ENCODE measurements at regions not wholly inside any gene's neighbourhood (a gene's known extent, or its start where the extent isn't known, plus 50 kb on each side); places are given as distances from the start of the nearest gene placed in this dataset.
"Not testable (repeated sequence)": the region's sequence is repeated elsewhere in the genome, so short reads cannot be mapped to it uniquely, and the experiment has no call there.

- ATAC-seq; intact Hi-C loops (cut with DNase I, micrococcal nuclease): not testable (repeated sequence)
- peak in 1 of 2 donors; percentile 41 for DNase-seq
Observed at GRCh38 chr9:62798884-62799850, 1609.3 kb downstream of the SPATA31A7 start.

GRCh38 chr9:62799851-62800371 lies 1610.1 kb downstream of the SPATA31A7 start:
- intact Hi-C loops (cut with DNase I, micrococcal nuclease); ATAC-seq: not testable (repeated sequence)
- DNase-seq, result peak in 1 of 2 donors; percentile 62

- intact Hi-C loops (cut with DNase I, micrococcal nuclease); ATAC-seq: not testable (repeated sequence)
- peak in 1 of 2 donors; percentile 46 for DNase-seq
Observed at GRCh38 chr9:62800451-62801371, 1610.9 kb downstream of the SPATA31A7 start.

GRCh38 chr9:62801372-62801811 lies 1611.6 kb downstream of the SPATA31A7 start:
- peak in 1 of 2 donors; percentile 34 for DNase-seq
- intact Hi-C loops (cut with DNase I, micrococcal nuclease); ATAC-seq: not testable (repeated sequence)

- ATAC-seq (peak; percentile 99), DNase-seq (peak; percentile 76 to 86)
- intact Hi-C loops (cut with DNase I, micrococcal nuclease), result not testable (repeated sequence)
Observed at GRCh38 chr9:62801961-62802718, 1612.3 kb downstream of the SPATA31A7 start.

- intact Hi-C loops (cut with DNase I, micrococcal nuclease); DNase-seq; ATAC-seq: not testable (repeated sequence)
Observed at GRCh38 chr9:62802719-62803079, 1612.9 kb downstream of the SPATA31A7 start.

GRCh38 chr9:62803099-62803498 lies 1613.3 kb downstream of the SPATA31A7 start:
- DNase-seq; ATAC-seq; intact Hi-C loops (cut with DNase I, micrococcal nuclease): not testable (repeated sequence)

- DNase-seq; ATAC-seq; intact Hi-C loops (cut with DNase I, micrococcal nuclease): not testable (repeated sequence)
Observed at GRCh38 chr9:62804314-62804713, 1614.5 kb downstream of the SPATA31A7 start.

- DNase-seq; intact Hi-C loops (cut with DNase I, micrococcal nuclease): not testable (repeated sequence)
Observed at GRCh38 chr9:62807424-62807823, 1617.6 kb downstream of the SPATA31A7 start.

GRCh38 chr9:62808081-62808480 lies 1618.2 kb downstream of the SPATA31A7 start:
- intact Hi-C loops (cut with DNase I, micrococcal nuclease); ATAC-seq; DNase-seq: not testable (repeated sequence)

More at GRCh38 chr9:62807424-62807823, 1617.6 kb downstream of the SPATA31A7 start:
- ATAC-seq, result not testable (repeated sequence)

GRCh38 chr9:62810318-62810717 lies 1620.5 kb downstream of the SPATA31A7 start:
- DNase-seq; ATAC-seq; intact Hi-C loops (cut with DNase I, micrococcal nuclease): not testable (repeated sequence)

- DNase-seq; intact Hi-C loops (cut with DNase I, micrococcal nuclease); ATAC-seq: not testable (repeated sequence)
Observed at GRCh38 chr9:62810811-62811315, 1621.0 kb downstream of the SPATA31A7 start.

GRCh38 chr9:62815436-62815835 lies 1625.6 kb downstream of the SPATA31A7 start:
- ATAC-seq; DNase-seq; intact Hi-C loops (cut with DNase I, micrococcal nuclease): not testable (repeated sequence)

GRCh38 chr9:62816331-62816730 lies 1626.5 kb downstream of the SPATA31A7 start:
- ATAC-seq; intact Hi-C loops (cut with DNase I, micrococcal nuclease); DNase-seq: not testable (repeated sequence)

GRCh38 chr9:62817214-62817613 lies 1627.4 kb downstream of the SPATA31A7 start:
- ATAC-seq; DNase-seq; intact Hi-C loops (cut with DNase I, micrococcal nuclease): not testable (repeated sequence)

GRCh38 chr9:62822185-62822584 lies 1632.3 kb downstream of the SPATA31A7 start:
- ATAC-seq; DNase-seq; intact Hi-C loops (cut with DNase I, micrococcal nuclease): not testable (repeated sequence)
